HFFc6 (cell line): ENCODE measurements at regions not wholly inside any gene's neighbourhood (a gene's known extent, or its start where the extent isn't known, plus 50 kb on each side); places are given as distances from the start of the nearest gene placed in this dataset.

Experiments used
- DNase-seq: peaks from one replicate; pipeline ENCODE4 v3.0.0-alpha.2; 2018
- H3K27ac Mint-ChIP-seq: 2 replicates; pipeline ENCODE4 v1.8.0; 2020; ENCODE audit warnings: mild to moderate bottlenecking, mixed read lengths
- H3K27me3 Mint-ChIP-seq: 2 replicates; pipeline ENCODE4 v1.8.0; 2021; ENCODE audit warnings: mild to moderate bottlenecking, moderate library complexity, mixed read lengths; ENCODE audit not compliant: insufficient read depth
- H3K36me3 Mint-ChIP-seq: 2 replicates; pipeline ENCODE4 v1.8.0; 2021; ENCODE audit warnings: low read depth, mixed read lengths
- H3K4me1 Mint-ChIP-seq: 2 replicates; pipeline ENCODE4 v1.8.0; 2020; ENCODE audit warnings: low read depth, mixed read lengths
- H3K4me3 Mint-ChIP-seq: 2 replicates; pipeline ENCODE4 v1.8.0; 2020; ENCODE audit warnings: mild to moderate bottlenecking, moderate library complexity, mixed read lengths
- H3K9me3 Mint-ChIP-seq: 2 replicates; pipeline ENCODE4 v1.8.0; 2020; ENCODE audit warnings: mild to moderate bottlenecking, mixed read lengths
- CTCF ChIP-seq: fragments of 200-600 bp; sonication (generic); IDR thresholded peaks from 2 replicates; pipeline ENCODE4 v1.5.0; 2021; ENCODE audit warnings: antibody characterized with exemption, mild to moderate bottlenecking

DNA sequence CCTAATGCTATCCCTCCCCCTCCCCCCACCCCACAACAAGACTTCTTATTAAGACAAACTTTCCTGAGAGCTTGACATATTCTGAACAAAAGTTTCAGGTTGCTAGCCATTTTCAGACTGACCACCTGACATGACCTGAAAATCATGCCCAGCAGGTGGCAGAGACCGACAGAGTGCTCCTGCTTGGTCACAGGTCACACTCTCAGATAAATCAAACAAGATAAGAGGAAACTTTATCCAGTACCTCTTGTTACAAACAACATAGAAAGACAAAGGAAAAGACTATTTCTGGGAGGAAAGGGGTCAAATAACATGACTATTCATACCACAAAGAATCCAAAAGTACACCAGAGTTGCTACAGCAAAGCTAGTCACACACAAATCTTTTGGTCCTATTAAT lies 107.4 kb downstream of the TMEM200C start:
- Mint-ChIP-seq H3K9me3 (peaks cover 53% of the 10 kb centered on the region), H3K36me3 (no peaks in the 10 kb centered on the region), H3K27ac (no peak overlapping the region), H3K27me3 (no peaks in the 10 kb centered on the region; the same call in 1 of the 2 replicates), H3K4me3 (no peak overlapping the region), H3K4me1 (no peaks in the 10 kb centered on the region)
- no peak for TF ChIP-seq CTCF
- no peak for DNase-seq

GRCh38 chr18:5779922-5780321 lies 115.4 kb downstream of the TMEM200C start:
- H3K27ac Mint-ChIP-seq: no peak overlapping the region
- H3K4me1 Mint-ChIP-seq: no peaks in the 10 kb centered on the region
- no peaks in the 10 kb centered on the region for H3K27me3 Mint-ChIP-seq
- no peaks in the 10 kb centered on the region for H3K36me3 Mint-ChIP-seq
- no peak for DNase-seq
- peaks cover 63% of the 10 kb centered on the region for H3K9me3 Mint-ChIP-seq
- no peak overlapping the region for H3K4me3 Mint-ChIP-seq
- TF ChIP-seq CTCF: no peak

- no peak overlapping the region for H3K4me3 Mint-ChIP-seq
- DNase-seq: no peak
- H3K36me3 Mint-ChIP-seq: peaks cover 1% of the 10 kb centered on the region
- H3K27ac Mint-ChIP-seq: no peak overlapping the region
- H3K27me3 Mint-ChIP-seq: peaks cover 1% of the 10 kb centered on the region; the same call in 1 of the 2 replicates
- TF ChIP-seq CTCF: no peak
- no peaks in the 10 kb centered on the region for H3K4me1 Mint-ChIP-seq
- peaks cover 42% of the 10 kb centered on the region for H3K9me3 Mint-ChIP-seq
Observed at GRCh38 chr18:5772306-5773105, 122.8 kb downstream of the TMEM200C start.

DNA sequence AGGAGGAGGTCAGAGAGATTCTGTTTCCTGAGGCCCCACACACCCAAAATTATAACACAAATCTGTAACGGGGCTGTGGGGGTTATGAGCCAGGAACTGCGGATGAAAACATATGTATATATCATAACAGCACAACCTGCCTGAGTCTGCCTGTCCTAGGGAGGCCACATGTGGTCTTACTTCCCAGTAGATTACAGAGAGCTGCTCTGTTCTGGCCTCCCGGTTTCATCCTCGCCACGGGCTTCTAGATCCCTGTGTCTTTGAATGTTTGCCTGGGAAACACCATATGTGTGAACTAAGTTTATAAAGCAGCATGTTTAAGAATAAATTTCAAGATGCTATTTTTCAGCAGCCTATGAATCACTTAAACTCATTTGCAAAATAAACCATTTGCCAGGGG lies 124.0 kb downstream of the TMEM200C start:
- no peak for DNase-seq
- H3K27me3 Mint-ChIP-seq: peaks cover 1% of the 10 kb centered on the region; the same call in 1 of the 2 replicates
- peaks cover 43% of the 10 kb centered on the region for H3K9me3 Mint-ChIP-seq
- no peaks in the 10 kb centered on the region for H3K4me1 Mint-ChIP-seq
- H3K4me3 Mint-ChIP-seq: no peak overlapping the region
- peaks cover 5% of the 10 kb centered on the region for H3K36me3 Mint-ChIP-seq
- no peak for TF ChIP-seq CTCF
- H3K27ac Mint-ChIP-seq: no peak overlapping the region

- Mint-ChIP-seq H3K27me3 (peaks cover 1% of the 10 kb centered on the region; the same call in 1 of the 2 replicates), H3K4me3 (no peak overlapping the region), H3K36me3 (peaks cover 5% of the 10 kb centered on the region), H3K9me3 (peaks cover 46% of the 10 kb centered on the region), H3K27ac (no peak overlapping the region), H3K4me1 (no peaks in the 10 kb centered on the region)
- DNase-seq: no peak
- no peak for TF ChIP-seq CTCF
Observed at GRCh38 chr18:5770176-5770575, 125.1 kb downstream of the TMEM200C start.
